22Rv1 (cell line): ENCODE measurements at regions not wholly inside any gene's neighbourhood (a gene's known extent, or its start where the extent isn't known, plus 50 kb on each side); places are given as distances from the start of the nearest gene placed in this dataset.

Experiments
- H3K27ac ChIP-seq: fragments of 450-650 bp; 2 replicates; pipeline ENCODE4 v1.5.1; 2017
- ZFX ChIP-seq: fragments of 450-650 bp; IDR thresholded peaks from 2 replicates; pipeline ENCODE4 v1.6.1; 2017; ENCODE audit warnings: antibody characterized with exemption, borderline replicate concordance
- TF ChIP-seq, protein P1 (sequence below): fragments of 450-650 bp; IDR thresholded peaks from 2 replicates; pipeline ENCODE4 v1.5.1; 2017; ENCODE audit warnings: mild to moderate bottlenecking

DNA sequence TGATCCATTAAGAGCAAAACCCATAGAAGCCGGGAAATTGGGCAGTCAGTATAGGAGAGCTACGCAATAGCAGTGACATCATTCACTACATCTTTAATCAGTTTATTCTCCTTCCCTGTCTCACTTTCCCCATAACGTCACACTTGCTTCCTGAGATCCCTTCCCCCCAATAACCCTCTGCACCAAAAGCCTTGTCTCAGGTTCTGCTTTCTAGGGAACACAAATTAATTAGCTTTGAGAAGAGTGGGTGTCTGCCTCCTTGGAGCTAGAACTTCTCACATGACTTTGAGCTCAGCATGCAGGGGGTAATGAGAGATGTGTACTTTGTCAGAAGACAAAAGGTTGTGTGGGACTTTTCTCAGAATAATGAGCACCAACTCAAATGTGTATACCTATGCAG, 128.3 kb upstream of the MAOA start:
- no peak overlapping the region for H3K27ac ChIP-seq

DNA sequence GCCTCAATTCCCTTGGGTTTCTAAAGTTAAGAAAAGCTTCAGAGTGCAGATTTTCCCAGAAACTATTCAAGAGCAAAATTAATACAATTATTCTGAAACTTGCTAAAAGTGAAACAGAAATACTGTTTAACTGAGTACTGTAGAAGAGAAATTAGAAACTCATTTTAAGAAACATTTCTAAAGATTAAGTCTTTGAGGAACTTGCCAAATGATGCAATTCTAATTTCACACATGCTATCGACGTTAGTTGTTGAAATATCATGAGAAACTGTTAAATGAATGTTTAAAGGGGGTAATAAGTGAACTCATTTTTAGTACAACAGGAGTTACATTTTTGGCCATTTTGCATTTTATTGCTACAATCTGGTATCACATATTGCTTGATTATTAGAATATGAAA, 125.3 kb upstream of the MAOA start:
- H3K27ac ChIP-seq: no peak overlapping the region
- TF ChIP-seq, protein P1, sequence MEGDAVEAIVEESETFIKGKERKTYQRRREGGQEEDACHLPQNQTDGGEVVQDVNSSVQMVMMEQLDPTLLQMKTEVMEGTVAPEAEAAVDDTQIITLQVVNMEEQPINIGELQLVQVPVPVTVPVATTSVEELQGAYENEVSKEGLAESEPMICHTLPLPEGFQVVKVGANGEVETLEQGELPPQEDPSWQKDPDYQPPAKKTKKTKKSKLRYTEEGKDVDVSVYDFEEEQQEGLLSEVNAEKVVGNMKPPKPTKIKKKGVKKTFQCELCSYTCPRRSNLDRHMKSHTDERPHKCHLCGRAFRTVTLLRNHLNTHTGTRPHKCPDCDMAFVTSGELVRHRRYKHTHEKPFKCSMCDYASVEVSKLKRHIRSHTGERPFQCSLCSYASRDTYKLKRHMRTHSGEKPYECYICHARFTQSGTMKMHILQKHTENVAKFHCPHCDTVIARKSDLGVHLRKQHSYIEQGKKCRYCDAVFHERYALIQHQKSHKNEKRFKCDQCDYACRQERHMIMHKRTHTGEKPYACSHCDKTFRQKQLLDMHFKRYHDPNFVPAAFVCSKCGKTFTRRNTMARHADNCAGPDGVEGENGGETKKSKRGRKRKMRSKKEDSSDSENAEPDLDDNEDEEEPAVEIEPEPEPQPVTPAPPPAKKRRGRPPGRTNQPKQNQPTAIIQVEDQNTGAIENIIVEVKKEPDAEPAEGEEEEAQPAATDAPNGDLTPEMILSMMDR: no peak
- no peak for TF ChIP-seq ZFX

More for the DNA sequence above, 128.3 kb upstream of the MAOA start:
- TF ChIP-seq, protein P1: no peak
- no peak for TF ChIP-seq ZFX

DNA sequence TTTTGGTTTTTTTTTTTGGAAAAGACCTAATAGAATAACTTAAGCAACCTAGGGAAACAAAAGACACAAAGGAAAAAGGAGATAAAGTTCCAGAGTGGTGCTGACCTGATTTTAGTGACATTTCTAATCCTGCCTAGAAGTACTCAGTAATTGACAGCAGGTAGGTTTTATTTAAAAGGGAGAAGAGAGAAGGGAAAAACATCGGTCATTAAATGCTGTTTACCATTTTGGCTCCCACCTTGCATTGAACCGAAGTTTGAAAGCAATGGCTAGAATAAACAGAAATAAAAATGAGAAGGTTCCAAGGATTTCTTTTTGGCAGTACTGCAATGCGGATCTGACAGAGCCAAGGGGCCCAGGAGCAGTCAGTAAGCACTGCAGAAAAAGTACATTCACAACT, 115.8 kb upstream of the MAOA start:
- TF ChIP-seq ZFX: no peak
- TF ChIP-seq, protein P1: no peak
- no peak overlapping the region for H3K27ac ChIP-seq

DNA sequence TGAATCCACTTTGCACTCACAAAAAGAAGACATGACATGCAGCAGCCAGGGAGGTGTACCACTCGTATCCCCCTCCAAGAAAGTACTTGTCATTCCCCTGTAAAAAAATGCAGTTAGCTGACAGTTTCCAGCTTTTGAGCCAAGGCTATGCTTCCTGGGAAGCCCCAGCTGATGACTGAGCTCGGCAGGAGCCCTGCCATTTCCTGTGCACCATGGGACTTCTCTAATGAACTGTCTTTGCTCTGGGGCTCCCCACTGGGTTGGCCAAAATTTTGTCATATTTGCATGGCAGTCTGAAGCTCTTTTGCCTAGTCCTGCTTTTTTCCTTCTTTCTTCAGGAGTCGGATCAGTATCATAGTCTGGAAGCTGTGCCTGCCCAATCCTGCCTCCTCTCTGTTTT, 104.5 kb upstream of the MAOA start:
- TF ChIP-seq ZFX: no peak
- TF ChIP-seq, protein P1: no peak
- H3K27ac ChIP-seq: no peak overlapping the region

DNA sequence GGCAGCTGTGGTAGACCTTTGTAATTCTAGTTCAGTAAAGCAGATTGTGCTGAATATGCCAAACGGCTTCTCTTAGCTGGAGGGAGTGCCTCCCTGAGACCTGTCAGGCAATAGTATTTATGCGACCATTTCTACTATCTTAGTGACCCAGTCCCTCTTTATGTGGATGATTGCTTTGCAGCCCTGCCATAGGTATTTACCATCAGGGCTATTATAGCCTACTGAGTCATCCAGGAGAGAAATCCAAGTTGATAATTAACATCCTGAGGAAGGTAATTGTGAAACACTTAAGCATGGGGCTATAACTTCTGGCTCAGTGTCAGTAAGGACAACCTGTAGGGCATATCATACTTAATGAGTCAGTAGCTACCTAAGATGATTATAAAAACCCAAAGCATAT, 103.9 kb upstream of the MAOA start:
- no peak overlapping the region for H3K27ac ChIP-seq
- TF ChIP-seq ZFX: no peak
- TF ChIP-seq, protein P1: no peak

DNA sequence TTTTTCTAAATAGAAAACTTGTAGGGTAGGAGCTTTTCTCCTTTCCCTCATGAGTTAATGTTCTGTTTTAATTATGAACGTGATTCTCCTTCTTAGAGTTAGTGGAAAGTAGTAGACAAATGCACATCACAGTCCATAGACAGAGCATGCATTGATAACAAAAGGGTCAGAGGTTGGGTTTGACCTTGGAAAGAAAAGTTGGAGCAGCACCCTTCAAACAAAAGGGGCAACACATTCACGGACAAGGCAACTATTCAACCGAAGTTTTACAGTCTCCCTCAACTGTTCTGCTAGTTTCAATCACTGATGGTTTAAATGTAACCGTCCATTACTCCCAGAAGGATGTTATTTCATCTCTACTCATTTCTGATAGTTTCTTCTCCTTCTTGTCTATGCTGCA, 103.4 kb upstream of the MAOA start:
- H3K27ac ChIP-seq: no peak overlapping the region
- TF ChIP-seq, protein P1: no peak
- no peak for TF ChIP-seq ZFX

DNA sequence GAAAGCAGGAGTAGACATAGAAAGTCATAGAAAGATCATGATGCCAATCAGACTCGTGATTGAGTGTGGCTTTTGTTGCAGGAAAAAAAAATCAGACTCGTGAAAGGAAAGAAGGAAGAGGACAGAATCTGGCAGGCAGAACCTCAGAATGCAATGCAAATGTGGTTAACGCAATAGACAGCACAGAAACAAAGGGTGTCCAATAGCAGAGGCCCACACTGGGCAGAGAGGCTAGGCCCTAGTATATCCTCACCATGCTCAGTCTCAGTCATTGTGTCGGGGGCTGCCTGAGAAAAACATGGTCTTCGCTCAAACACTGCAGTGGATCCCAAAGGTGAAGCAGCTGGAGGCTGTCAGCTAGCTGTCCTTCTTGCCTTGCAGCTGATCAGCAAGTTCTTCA, 102.8 kb upstream of the MAOA start:
- no peak overlapping the region for H3K27ac ChIP-seq
- TF ChIP-seq ZFX: no peak
- TF ChIP-seq, protein P1: no peak
